SK-MEL-5 (cell line): ENCODE measurements at regions not wholly inside any gene's neighbourhood (a gene's known extent, or its start where the extent isn't known, plus 50 kb on each side); places are given as distances from the start of the nearest gene placed in this dataset.
A peak's percentile ranks its signal among the peaks of the same experiment; 100 is the strongest.

Source experiments
- DNase-seq: peaks from one replicate; pipeline ENCODE4 v3.0.0-alpha.2; 2016; ENCODE audit warnings: low read depth, low spot score
- in situ Hi-C: cut with HindIII; loops from 2 replicates; pipeline ENCODE4 v1.10.0; 2016; ENCODE audit warnings: low sequenced_read_pairs, high pct_unique_total_duplicates, low pct_unique_long_range_greater_than_20kb

GRCh38 chrX:98379134-98379533 lies 1495.4 kb downstream of the RPA4 start:
- DNase-seq, result peak; percentile 37
- in situ Hi-C loops, result no loop called here

- DNase-seq, result peak; percentile 11
- in situ Hi-C loops, result no loop called here
Measured at GRCh38 chrX:98380106-98380505, 1496.4 kb downstream of the RPA4 start.

- DNase-seq, result no peak
- in situ Hi-C loops, result no loop called here
Measured at GRCh38 chrX:98380556-98380955, 1496.8 kb downstream of the RPA4 start.

- in situ Hi-C loops, result no loop called here
- no peak for DNase-seq
Measured at GRCh38 chrX:98398542-98398941, 1514.8 kb downstream of the RPA4 start.

- in situ Hi-C loops, result no loop called here
- DNase-seq, result no peak
Measured at GRCh38 chrX:98405376-98405775, 1521.7 kb downstream of the RPA4 start.

- DNase-seq, result peak; percentile 68
- in situ Hi-C loops, result no loop called here
Measured at GRCh38 chrX:98407584-98407983, 1523.9 kb downstream of the RPA4 start.

GRCh38 chrX:98409867-98410266 lies 1526.2 kb downstream of the RPA4 start:
- peak; percentile 48 for DNase-seq
- in situ Hi-C loops, result no loop called here

GRCh38 chrX:98412058-98412457 lies 1528.3 kb downstream of the RPA4 start:
- in situ Hi-C loops, result no loop called here
- DNase-seq, result no peak

- in situ Hi-C loops, result no loop called here
- DNase-seq, result no peak
Measured at GRCh38 chrX:98422536-98422935, 1538.8 kb downstream of the RPA4 start.

GRCh38 chrX:98432413-98432812 lies 1548.7 kb downstream of the RPA4 start:
- in situ Hi-C loops, result no loop called here
- no peak for DNase-seq

- in situ Hi-C loops, result no loop called here
- no peak for DNase-seq
Measured at GRCh38 chrX:98448524-98448923, 1564.8 kb downstream of the RPA4 start.

- in situ Hi-C loops, result no loop called here
- no peak for DNase-seq
Measured at GRCh38 chrX:98452456-98452855, 1568.7 kb downstream of the RPA4 start.

- in situ Hi-C loops, result no loop called here
- DNase-seq, result no peak
Measured at GRCh38 chrX:98459669-98460068, 1576.0 kb downstream of the RPA4 start.

GRCh38 chrX:98480606-98481005 lies 1596.9 kb downstream of the RPA4 start:
- in situ Hi-C loops, result no loop called here
- no peak for DNase-seq

GRCh38 chrX:98481636-98482035 lies 1597.9 kb downstream of the RPA4 start:
- in situ Hi-C loops, result no loop called here
- DNase-seq, result no peak

GRCh38 chrX:98490670-98491069 lies 1607.0 kb downstream of the RPA4 start:
- no peak for DNase-seq
- in situ Hi-C loops, result no loop called here

- in situ Hi-C loops, result no loop called here
- no peak for DNase-seq
Measured at GRCh38 chrX:98501426-98501825, 1617.7 kb downstream of the RPA4 start.

- no peak for DNase-seq
- in situ Hi-C loops, result no loop called here
Measured at GRCh38 chrX:98506907-98507306, 1623.2 kb downstream of the RPA4 start.

GRCh38 chrX:98514032-98514431 lies 1630.3 kb downstream of the RPA4 start:
- in situ Hi-C loops, result no loop called here
- no peak for DNase-seq

- no peak for DNase-seq
- in situ Hi-C loops, result no loop called here
Measured at GRCh38 chrX:98516120-98516519, 1632.4 kb downstream of the RPA4 start.
